ENCODE measurements at regions not wholly inside any gene's neighbourhood (a gene's known extent, or its start where the extent isn't known, plus 50 kb on each side); places are given as distances from the start of the nearest gene placed in this dataset.

DNA sequence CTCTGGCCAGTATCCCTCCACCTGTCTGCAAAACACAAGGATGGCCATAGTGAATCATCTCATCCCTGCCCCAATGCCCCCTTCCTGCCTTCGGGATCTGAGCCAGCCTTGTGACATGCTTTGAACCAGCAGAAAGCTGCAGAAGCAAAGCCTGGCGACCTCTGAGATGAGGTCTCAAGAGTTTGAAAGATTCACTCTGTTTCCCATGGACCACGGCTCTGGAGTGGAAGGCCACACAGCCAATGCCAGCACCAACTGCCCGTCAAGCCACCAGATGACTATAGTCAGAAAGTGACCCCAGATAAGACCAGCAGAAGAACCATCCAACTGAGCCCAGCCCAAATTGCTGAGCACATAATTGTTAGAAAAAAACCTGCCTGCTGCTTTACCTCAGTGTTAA lies 193.9 kb upstream of the PPP2R2D start:
- no peak for DNase-seq (ENCODE audit: low read depth in 2 of 2)

DNA sequence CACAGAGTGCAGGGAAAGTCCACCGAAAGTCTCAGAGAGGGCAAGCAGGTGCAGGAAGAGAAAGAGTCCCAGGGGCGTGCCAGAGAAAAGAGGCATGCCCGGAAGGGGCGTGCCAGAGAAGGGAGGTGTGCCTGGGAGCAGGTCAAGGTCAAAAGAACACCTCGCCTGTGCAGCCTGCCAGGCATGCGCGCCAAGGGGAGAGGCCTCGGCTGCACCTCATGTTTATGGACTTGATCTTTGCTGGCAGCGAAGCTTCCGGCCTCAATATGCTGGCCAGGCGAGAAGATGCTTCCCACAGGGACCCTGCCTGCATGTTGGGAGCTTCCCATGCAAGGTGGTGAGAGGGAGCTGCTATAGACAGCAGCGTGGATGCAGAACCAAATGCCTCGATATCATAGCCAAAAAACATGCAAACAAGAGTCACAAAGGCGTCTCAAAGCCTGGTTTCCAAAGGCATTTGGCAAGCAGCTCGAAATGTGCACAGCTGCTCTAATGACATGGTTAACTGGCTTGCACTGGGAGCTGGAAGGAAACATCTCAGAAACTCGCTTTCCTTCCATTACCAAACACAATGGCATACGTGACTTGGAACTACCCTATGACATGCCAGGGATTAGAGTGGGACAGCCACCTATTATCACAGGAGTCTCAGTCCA lies 192.5 kb upstream of the PPP2R2D start:
- no peak for DNase-seq (ENCODE audit: low read depth in 2 of 2)

DNA sequence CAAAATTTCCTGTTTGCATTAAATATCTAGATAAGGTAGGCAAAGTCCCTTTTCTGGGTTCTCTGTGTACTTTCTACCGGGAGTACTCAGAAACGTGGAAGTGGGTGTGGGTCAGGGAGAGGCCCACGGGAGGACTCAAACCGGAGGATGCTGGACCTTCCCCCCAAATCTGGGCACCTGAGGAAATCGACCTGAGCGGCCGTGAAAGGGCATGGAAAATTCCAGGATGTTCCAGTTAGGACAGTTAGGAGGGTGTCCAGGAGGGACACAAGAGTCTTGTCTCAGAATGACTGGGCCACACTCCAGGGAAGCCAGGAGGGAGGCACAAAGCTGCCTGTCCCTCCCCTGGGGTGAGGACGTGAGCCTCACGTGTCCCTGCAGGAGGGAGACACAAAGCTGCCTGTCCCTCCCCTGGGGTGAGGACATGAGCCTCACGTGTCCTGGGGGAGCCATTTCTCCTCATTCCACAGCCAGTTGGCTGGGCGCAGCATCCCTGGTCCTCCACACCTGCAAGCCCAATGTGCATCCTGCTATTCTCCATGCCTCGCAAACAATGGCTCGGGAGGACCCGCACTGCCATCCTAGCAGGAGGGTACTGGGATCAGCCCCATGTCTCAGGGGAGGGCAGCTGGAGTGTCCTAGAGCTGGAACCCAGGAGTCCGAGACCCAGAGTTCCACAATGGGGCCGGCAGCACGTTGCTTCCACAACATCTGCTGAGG lies 190.5 kb upstream of the PPP2R2D start:
- no peak for DNase-seq (ENCODE audit: low read depth in 2 of 2)

DNA sequence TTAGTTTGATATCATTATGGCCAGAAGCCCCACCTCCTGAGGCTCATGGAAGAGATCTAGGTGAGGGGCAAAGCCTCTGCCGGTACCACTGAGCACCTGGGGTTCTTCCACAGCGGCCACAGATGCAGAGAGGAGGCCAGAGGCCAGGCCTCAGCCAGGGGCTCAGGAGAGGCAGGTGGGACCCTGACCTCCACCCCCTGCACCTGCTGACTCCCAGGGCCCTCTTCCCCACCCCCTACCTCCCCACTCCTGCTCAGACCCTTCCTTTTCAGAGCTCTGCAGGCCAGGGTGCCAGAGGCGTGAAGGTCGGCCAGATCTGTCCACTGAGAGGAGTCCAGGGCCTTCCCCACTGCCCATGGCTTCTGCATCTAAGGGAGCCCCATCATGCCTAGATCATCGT lies 178.7 kb upstream of the PPP2R2D start:
- DNase-seq (ENCODE audit: low read depth in 2 of 2) = no peak

DNA sequence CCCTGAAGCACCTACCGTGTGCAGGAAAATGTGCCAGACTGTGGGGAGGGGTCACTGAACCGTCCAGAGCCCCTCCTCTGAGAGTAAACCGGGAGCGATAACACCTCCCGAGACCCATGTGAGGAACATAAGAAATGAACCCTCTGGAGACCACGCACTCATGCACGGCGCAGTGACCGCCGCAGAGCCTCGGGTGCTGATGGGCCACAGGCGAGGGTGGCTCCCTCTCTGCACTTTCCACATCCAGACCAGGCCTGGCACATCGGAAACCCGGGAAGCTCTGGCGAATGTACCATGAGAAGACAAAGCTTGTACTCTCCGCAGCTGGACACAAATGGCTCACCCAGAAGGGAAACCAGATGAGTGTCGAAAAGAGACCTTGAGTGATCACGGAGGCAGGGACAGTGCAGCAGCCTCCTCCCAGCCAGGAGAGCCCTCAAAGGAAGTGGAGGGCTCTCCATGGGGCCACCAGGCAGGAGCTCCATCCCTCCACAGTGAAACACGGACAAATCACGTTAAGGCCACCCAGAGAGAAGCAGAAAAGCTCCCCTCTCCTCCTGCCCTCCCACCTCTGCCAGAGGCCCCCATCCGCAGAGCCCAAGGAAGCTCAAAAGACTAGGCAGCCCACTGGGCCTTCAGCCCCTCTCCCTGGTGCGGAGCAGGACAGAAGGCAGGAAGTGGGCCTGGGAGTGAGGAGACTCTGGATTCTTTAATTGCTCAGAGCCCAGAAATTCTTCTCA lies 178.1 kb upstream of the PPP2R2D start:
- no peak for DNase-seq (ENCODE audit: low read depth in 2 of 2)

DNA sequence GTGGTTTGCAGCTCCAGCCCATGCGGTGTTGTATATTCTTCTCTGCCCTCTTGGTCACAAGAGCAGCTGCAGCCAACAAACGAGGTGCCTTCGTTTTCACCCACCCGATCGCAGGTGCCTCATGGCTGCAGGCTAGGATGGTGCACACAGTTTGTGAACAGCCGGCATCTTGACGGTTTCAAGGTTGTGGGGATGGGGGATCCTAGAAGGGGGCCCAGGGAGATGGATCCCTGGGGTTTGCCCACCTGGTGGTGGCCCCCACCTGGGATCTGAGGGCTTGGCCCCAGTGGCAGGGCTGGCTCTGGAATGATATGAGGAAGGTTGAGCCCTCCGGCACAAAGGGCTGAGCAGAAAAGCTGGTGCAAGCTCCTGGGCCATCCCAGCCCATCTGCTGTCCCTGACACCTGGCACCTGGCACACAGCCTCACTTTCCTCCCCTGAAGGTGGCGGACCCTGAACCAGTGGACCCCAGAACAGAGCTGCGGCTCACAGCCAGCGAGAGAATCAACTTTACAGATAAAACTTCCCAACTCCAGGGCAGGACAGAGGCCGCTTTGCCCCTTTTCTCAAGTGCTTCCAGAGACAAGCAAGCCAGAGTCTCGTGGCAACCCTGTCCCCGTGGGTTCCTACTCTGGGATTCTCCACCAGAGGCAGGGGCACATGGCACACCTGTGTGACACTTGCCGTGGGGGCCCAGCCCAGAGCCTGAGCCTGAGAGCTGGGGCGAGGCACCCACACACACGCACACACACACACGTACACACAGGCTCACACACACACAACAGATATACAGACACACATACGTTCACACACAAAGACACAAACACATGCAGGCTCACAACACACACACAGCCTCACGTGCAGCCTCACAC lies 177.3 kb upstream of the PPP2R2D start:
- no peak for DNase-seq (ENCODE audit: low read depth in 2 of 2)

DNA sequence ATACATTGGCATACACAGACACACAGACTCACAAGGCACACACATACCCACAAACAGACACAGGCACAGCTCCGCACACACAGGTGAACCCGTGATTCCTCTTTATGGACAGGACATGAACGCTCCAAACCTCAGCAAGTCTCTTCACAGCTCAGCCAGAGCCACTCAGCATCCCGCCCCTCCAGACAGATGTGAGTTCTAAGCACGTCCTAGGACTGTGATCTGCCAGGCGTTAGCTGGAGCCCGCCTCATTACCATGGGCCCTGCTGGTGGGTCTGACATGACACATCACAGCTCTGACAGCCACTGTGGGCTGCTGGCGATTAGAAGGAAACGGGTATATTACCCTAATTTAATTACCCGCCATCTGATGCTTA lies 176.7 kb upstream of the PPP2R2D start:
- no peak for DNase-seq (ENCODE audit: low read depth in 2 of 2)

DNA sequence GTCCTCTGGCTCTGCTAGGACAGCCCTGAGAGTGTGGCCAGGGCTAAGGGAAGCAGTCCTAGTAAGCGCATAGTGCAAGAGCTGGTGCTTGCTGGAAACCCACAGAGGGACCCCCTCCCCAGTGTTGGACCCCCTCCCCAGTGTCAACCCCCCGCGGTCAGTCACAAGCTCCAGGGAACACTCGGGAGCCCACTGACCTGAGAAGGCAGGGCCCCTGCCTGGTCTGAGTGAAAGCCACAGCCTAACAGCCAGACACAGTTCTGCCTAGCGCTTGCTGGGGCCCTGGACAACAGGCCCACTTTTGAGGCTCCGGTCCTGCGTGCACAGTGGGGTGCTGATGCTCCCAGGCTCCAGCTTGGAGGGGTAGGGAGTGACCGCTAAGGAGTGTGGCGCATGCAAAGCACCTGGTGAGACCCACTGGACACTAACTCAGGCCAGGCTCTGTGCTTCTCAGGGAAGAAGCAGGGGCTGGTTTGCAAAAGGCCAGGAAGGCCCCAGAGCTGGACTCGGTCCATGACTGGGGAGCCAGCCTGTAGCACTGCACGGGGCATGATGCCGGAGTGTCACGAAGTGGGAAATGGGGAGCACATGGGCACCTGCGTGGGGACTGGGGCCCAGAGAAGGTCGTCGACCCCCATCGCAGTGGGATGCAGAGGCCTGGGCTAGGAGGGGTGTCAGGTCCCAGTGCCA lies 175.8 kb upstream of the PPP2R2D start:
- DNase-seq (ENCODE audit: low read depth in 2 of 2) = no peak

DNA sequence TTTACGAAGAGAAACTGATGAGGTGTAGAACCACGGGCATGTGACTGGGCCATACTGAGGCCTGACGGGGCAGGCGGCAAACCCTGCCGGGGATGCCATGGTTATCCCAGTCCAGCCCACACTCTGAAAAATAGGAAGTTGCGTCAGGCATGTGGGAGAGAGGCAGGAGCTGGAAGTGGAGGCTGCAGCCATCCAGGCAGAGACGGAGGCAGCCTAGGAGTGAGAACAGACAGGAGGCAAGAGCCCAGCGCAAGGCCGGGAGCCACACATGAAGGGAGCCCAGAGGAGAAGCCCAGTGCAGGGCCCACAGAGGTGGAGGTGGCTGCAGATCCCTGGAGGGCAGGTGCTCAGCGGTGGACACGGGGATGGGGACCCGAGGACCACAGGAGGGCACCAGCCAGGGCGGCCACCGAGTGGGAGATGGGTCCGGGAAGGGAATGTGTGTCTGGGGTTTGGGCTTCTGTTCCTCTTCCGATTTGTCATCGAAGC lies 175.2 kb upstream of the PPP2R2D start:
- DNase-seq (ENCODE audit: low read depth in 2 of 2) = no peak

DNA sequence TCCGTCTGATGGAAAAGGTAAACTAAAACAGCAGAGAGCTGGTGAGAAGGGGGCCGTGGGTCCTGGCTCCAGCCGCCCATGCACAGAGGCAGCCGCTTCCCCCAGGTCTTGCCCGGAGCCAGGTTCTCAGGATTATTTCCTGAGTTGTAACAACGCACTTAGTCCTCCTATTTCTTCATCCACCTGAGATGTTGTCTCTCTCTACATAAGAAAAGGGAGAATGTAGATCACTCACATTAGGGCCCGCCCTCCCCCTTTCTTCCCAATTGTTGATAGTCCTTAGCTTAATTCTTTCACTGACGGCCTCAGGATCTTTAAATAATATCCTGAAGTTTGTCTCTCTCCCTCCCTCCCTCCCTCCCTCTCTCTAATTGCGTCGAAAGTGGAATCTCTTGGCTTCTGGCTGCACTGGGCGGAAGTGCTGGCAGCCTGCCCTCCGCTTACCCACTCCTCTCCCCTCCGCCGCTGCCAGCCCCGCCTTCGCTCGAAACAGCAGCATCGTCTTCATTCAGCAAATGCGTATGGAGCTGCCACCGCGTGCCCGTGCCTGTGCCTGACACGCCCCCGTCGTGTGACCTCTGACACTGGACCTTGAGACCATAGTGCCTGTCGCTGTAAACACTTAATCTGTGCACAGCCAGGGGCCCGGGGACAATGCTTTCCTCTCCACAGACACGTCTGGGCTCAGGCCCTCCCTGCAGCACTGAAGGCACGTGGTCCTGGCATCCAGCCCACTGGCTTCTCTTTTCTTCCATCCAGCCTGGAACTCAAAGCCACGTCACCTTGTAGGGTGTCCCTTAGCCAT lies 174.5 kb upstream of the PPP2R2D start:
- no peak for DNase-seq (ENCODE audit: low read depth in 2 of 2)

DNA sequence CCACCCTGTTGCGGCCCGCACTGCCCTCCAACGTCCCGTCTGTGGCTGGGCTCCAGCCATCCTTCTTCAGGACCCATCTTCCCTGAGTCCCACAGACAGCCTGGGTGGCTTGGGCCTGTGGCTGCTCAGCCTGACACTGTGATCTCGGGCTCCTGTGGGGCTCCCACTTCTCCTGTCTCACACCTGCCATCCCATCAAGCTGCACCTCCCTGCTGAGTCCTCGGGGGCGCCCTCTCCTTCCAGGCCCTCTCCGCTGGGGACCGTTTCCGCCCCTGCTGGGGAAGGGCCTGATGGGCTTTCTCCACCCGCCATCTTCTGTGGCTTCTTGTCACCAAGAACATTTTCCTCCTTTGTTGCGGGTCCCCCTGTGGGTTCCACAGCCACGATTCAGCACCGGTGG lies 173.8 kb upstream of the PPP2R2D start:
- no peak for DNase-seq (ENCODE audit: low read depth in 2 of 2)

DNA sequence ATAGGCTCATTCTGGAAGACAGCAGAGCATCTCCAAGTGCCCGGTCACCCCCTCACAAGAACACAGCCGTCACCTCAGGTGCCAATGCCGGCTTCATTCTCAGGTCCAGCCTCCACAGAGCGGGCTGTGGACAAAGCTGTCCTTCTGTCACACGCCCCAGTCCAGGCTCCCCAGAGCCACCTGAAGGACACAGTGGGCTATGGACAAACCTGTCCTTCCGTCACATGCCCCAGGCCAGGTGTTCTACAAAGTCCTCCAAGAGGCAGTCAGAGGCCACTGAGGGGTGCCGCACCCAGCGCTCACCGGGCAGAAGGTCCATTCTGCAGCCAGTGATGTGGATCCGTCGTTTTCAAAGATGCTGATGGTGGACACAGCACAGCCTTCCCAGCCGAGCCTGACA lies 173.2 kb upstream of the PPP2R2D start:
- DNase-seq (ENCODE audit: low read depth in 2 of 2) = no peak

DNA sequence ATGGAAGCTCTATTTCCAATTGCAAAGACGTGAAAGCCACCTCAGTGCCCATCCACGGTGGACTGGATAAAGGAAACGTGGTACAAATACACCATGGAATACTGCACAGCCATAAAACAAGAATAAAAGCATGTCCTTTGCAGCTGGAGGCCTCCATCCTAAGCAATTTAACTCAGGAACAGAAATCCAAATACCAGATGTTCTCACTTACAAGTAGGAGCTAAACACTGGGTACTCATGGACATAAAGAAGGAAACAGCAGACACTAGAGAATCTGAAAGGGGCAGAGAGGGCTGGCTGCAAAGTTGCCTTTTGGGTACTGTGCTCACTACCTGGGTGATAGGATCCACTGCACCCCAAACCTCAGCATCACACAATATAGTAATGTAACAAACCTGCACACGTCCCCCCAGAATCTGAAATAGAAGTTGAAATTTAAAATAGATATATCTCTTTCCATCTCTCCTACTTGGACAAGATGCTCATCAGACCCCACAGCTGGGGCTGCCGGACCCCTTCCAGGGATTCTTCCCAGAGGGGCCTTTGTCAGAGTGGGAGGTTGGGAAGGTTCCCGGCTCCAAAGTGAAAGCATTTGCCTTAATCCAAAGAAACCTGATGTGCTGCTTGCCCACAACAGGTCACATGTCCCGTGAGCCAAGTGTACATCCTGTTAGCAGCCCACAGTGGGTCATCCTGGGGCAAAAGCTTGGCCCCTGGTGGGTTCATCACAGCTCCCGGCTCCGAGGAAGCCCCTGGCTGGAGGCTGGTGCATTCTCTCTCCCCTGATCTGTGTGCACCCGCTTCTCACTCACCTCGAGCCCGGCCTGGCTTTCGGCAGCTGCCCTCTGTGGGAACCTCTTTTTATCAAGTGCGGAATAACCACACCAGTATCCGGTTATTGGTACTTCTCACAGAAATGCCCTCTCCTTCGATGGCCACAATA lies 172.3 kb upstream of the PPP2R2D start:
- no peak for DNase-seq (ENCODE audit: low read depth in 2 of 2)

DNA sequence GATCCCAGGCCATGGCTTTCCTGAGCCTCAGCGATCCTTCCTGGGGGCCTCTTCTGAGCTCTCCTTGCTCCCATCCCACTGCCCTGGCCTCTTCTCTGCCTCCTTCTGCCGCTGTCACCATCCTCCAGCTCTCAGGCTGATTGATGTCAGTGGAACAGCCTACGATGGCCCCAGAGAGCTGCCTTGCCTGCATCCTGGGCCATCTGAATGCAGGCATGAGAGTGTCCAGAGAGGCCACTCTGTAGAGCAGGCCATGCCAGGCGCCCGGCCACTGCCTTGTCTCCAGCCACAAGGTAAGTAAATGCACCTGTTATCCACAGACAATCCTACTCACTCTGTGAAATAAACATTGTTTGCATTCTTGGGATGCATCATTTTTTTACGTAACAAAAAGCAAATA lies 171.4 kb upstream of the PPP2R2D start:
- no peak for DNase-seq (ENCODE audit: low read depth in 2 of 2)

DNA sequence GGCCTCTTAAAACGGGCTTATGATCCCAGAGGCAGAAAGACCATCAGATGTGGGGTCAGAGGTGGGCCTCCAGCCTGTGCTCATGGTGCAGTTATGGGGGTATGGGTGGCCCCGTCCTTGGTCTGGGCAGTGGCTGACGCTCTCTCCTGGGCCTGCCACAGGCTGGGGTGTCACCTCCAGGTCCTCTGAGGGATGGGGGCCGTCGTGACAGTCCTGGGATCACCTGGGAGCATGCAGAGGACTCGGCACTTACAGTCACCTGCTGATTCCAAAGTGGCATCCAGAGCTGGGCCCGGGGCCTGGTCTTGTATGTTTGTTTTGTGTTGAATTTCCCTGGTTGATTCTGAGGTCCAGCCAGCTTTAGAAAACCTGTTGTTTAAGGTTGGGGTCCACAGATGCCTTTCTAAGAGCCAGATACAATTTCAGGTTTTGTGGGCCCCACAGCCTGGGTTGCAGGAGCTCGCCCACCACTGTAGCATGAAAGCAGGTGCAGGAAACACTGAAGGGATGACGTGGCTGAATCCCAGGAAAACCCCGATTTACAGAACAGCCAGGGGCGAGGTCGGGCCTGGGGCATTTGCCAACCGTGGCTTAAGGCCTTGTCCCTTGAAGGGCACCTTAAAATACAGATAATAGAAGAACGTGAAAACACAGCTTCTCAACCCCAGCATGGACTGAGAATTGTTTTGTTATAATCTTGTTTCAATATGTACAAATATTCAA lies 170.7 kb upstream of the PPP2R2D start:
- no peak for DNase-seq (ENCODE audit: low read depth in 2 of 2)

DNA sequence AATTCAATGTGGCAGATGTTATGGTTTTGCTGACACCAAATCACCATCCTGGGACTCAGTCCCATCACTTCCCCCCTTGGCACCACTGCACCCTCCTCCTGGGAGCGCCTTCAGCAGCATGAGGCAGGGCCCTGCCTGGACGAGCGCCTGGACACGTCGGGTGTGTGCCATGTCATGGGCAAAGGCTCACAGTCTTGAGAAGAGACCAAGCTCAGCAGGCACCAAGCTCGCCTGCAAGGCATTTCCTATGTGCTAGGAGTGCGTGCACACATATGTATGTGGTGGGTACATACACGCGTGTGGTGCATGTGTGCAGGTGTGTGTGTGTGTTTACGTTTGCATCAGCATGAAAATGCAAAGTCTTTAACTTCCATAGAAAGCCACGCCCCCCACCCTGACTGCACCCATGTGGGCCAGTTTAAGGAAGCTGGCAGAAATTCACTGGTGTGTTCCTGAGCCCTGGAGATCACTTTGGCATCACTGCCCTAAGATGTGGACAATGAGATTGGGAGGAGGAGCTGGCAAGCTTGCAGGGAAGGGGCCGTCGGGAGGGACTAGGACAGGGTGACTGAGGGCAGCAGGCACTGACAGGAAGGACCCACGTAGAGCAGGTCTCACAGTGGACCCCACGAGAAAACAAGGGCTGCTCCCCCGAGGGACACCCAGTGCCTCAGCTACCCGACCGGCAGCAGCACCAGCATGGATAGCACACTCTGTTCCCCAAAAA lies 169.9 kb upstream of the PPP2R2D start:
- no peak for DNase-seq (ENCODE audit: low read depth in 2 of 2)

DNA sequence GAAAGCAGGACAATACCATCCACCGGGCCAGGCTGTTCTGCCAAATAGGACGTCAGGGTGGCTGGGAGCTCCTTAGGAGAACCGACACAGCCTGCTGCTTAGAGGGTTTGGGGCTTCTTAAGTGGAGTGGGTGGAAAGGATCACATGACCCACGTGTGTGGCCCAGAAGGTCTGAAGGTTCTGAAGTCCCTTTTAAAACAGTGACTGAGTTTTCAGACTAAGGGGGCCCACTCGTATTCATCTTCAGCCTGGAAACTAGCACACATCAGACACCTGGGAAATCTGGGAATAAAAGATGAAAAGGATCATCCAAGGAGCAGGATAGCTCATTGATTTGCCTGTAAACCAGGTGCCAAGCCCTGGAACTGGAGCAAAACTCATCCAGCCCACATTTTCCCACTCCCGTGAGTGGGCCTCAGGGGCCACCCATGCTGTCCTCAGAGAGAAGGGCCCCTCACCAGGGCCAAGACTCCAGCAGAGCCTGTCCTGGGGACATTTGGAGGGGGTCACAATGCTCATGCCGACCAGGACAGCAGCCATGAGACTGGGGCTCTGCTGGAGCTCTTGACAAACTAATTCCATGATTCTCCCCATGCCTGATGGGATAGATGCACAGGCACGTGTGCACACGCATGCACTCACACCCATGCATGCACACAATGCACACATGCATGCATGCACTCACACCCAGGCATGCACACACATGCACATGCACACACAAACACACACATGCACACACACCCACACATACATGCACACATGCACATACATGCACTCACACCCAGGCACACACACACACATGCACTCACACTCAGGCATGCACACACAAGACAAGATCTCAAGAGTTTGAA lies 168.8 kb upstream of the PPP2R2D start:
- no peak for DNase-seq (ENCODE audit: low read depth in 2 of 2)

All from stimulated activated CD4-positive, alpha-beta T cell treated with anti-CD3 and anti-CD28 coated beads, Interleukin-1b, Interleukin-23, amount 100 ng/mL, for 4 hours (primary cell).